ENCODE measurements at regions not wholly inside any gene's neighbourhood (a gene's known extent, or its start where the extent isn't known, plus 50 kb on each side); places are given as distances from the start of the nearest gene placed in this dataset.

- intact Hi-C loops (cut with DNase I): no loop called here
- H3K4me3 ChIP-seq: no peak overlapping the region
- no peaks in the 10 kb centered on the region for H3K27me3 ChIP-seq
- DNase-seq: no peak
- no peaks in the 10 kb centered on the region for H3K36me3 ChIP-seq (replicated peaks in 1 of 2; ENCODE audit: insufficient read depth in 1 of 2, low read depth in 2 of 2)
- H3K27ac ChIP-seq: no peak overlapping the region
- TF ChIP-seq CTCF (IDR thresholded peaks at IDR 0.05): no peak
- TF ChIP-seq POLR2A (IDR thresholded peaks at IDR 0.05): no peak
- 45 to 62% methylated on average over 1 of the region's 1 CpG for WGBS, 2 donors
- ATAC-seq: no peak
- no peaks in the 10 kb centered on the region for H3K9me3 ChIP-seq
- no peaks in the 10 kb centered on the region for H3K4me1 ChIP-seq
Observed at GRCh38 chr7:97601931-97602457, 129.9 kb upstream of the TAC1 start.

- TF ChIP-seq POLR2A (IDR thresholded peaks at IDR 0.05) (no peak), CTCF (IDR thresholded peaks at IDR 0.05) (no peak)
- Histone ChIP-seq H3K27ac (no peak overlapping the region), H3K36me3 (replicated peaks in 1 of 2; ENCODE audit: insufficient read depth in 1 of 2, low read depth in 2 of 2) (no peaks in the 10 kb centered on the region), H3K4me1 (no peaks in the 10 kb centered on the region), H3K27me3 (no peaks in the 10 kb centered on the region), H3K9me3 (no peaks in the 10 kb centered on the region), H3K4me3 (no peak overlapping the region)
- ATAC-seq (no peak), DNase-seq (no peak)
- WGBS, 2 donors: 59 to 61% methylated on average over 2 of the region's 2 CpGs
- intact Hi-C loops (cut with DNase I): no loop called here
Observed at GRCh38 chr7:97620495-97620894, 111.4 kb upstream of the TAC1 start.

- WGBS, 2 donors: 16 to 39% methylated on average over 3 of the region's 3 CpGs
- ATAC-seq (no peak), DNase-seq (no peak)
- H3K9me3 ChIP-seq: no peaks in the 10 kb centered on the region
- no peaks in the 10 kb centered on the region for H3K27me3 ChIP-seq
- no peak overlapping the region for H3K27ac ChIP-seq
- no peak overlapping the region for H3K4me3 ChIP-seq
- no peak for TF ChIP-seq POLR2A (IDR thresholded peaks at IDR 0.05)
- no peak for TF ChIP-seq CTCF (IDR thresholded peaks at IDR 0.05)
- intact Hi-C loops (cut with DNase I): no loop called here
- H3K36me3 ChIP-seq (replicated peaks in 1 of 2; ENCODE audit: insufficient read depth in 1 of 2, low read depth in 2 of 2): no peaks in the 10 kb centered on the region
- H3K4me1 ChIP-seq: no peaks in the 10 kb centered on the region
Observed at GRCh38 chr7:97623333-97623732, 108.6 kb upstream of the TAC1 start.

GRCh38 chr7:97630116-97630515, 101.8 kb upstream of the TAC1 start:
- no peak overlapping the region for H3K27ac ChIP-seq
- H3K4me1 ChIP-seq: no peaks in the 10 kb centered on the region
- H3K36me3 ChIP-seq (replicated peaks in 1 of 2; ENCODE audit: insufficient read depth in 1 of 2, low read depth in 2 of 2): no peaks in the 10 kb centered on the region

More at GRCh38 chr7:97630116-97630515, 101.8 kb upstream of the TAC1 start:
- H3K4me3 ChIP-seq: no peak overlapping the region
- 72 to 87% methylated on average over 1 of the region's 1 CpG for WGBS, 2 donors
- ATAC-seq: no peak
- DNase-seq: no peak
- H3K9me3 ChIP-seq: no peaks in the 10 kb centered on the region
- intact Hi-C loops (cut with DNase I): no loop called here
- TF ChIP-seq POLR2A (IDR thresholded peaks at IDR 0.05): no peak
- TF ChIP-seq CTCF (IDR thresholded peaks at IDR 0.05): no peak
- no peaks in the 10 kb centered on the region for H3K27me3 ChIP-seq
